Parathyroid adenoma (tissue), 2 donors: ENCODE measurements at regions not wholly inside any gene's neighbourhood (a gene's known extent, or its start where the extent isn't known, plus 50 kb on each side); places are given as distances from the start of the nearest gene placed in this dataset.
"Not testable (repeated sequence)": the region's sequence is repeated elsewhere in the genome, so short reads cannot be mapped to it uniquely, and the experiment has no call there.

Experiments
- H2AFZ ChIP-seq: fragments of 300-600 bp; sonication (generic); one replicate; pipeline ENCODE4 v1.7.0; 2017; ENCODE audit warnings: antibody characterized with exemption, mild to moderate bottlenecking
- H3K27ac ChIP-seq: fragments of 300-600 bp; sonication (generic); one replicate; pipeline ENCODE4 v1.7.0; 2017
- H3K27me3 ChIP-seq: fragments of 300-600 bp; sonication (generic); one replicate; pipeline ENCODE4 v1.7.0; 2017; ENCODE audit warnings: low read length; ENCODE audit not compliant: control insufficient read depth, insufficient read depth
- H3K36me3 ChIP-seq: fragments of 300-600 bp; sonication (generic); one replicate; pipeline ENCODE4 v1.7.0; 2017; ENCODE audit warnings: low read length; ENCODE audit not compliant: control insufficient read depth, insufficient read depth
- H3K4me1 ChIP-seq: fragments of 300-600 bp; sonication (generic); one replicate; pipeline ENCODE4 v1.7.0; 2017; ENCODE audit warnings: control low read depth
- H3K4me2 ChIP-seq: fragments of 300-600 bp; sonication (generic); one replicate; pipeline ENCODE4 v1.7.0; 2017; ENCODE audit warnings: low read length
- H3K4me3 ChIP-seq: fragments of 300-600 bp; sonication (generic); one replicate; pipeline ENCODE4 v1.7.0; 2017; ENCODE audit warnings: low read depth, low read length
- H3K79me2 ChIP-seq: fragments of 300-600 bp; sonication (generic); one replicate; pipeline ENCODE4 v1.7.0; 2017; ENCODE audit warnings: control low read depth
- H3K9ac ChIP-seq: fragments of 300-600 bp; sonication (generic); one replicate; pipeline ENCODE4 v1.7.0; 2017; ENCODE audit warnings: mild to moderate bottlenecking
- H3K9me3 ChIP-seq: fragments of 300-600 bp; sonication (generic); one replicate; pipeline ENCODE4 v1.7.0; 2017; ENCODE audit warnings: low read length; ENCODE audit not compliant: control insufficient read depth
- TF ChIP-seq, protein P1 (sequence below): fragments of 300-600 bp; sonication (generic); IDR thresholded peaks from one replicate; pipeline ENCODE4 v1.7.0; 2017; ENCODE audit warnings: antibody characterized with exemption, mild to moderate bottlenecking
- donor health status: primary hyperparathyroidism.

DNA sequence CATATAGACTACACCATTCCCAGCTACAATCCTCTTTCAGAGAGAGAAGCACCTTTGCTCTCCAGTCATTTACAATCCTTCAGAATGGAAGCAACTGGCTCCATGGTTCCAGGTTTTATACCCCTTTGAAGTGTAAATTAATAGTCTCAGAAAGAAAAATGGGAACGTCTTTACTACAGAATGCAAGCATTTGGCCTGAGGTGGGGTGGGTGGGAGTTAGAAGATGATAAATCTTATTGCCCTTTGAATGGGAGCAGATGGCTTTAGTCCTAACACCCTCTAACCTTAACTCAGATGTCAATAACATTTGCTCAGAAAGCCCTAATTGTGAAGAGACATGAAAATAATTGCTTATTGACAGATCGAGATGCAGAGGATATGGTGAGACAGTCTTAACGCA, 84.2 kb upstream of the KCNMA1 start:
- Histone ChIP-seq H3K4me1 (peaks cover 10% of the 10 kb centered on the region), H3K27ac (no peak overlapping the region)
- TF ChIP-seq, protein P1, sequence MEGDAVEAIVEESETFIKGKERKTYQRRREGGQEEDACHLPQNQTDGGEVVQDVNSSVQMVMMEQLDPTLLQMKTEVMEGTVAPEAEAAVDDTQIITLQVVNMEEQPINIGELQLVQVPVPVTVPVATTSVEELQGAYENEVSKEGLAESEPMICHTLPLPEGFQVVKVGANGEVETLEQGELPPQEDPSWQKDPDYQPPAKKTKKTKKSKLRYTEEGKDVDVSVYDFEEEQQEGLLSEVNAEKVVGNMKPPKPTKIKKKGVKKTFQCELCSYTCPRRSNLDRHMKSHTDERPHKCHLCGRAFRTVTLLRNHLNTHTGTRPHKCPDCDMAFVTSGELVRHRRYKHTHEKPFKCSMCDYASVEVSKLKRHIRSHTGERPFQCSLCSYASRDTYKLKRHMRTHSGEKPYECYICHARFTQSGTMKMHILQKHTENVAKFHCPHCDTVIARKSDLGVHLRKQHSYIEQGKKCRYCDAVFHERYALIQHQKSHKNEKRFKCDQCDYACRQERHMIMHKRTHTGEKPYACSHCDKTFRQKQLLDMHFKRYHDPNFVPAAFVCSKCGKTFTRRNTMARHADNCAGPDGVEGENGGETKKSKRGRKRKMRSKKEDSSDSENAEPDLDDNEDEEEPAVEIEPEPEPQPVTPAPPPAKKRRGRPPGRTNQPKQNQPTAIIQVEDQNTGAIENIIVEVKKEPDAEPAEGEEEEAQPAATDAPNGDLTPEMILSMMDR, result no peak

DNA sequence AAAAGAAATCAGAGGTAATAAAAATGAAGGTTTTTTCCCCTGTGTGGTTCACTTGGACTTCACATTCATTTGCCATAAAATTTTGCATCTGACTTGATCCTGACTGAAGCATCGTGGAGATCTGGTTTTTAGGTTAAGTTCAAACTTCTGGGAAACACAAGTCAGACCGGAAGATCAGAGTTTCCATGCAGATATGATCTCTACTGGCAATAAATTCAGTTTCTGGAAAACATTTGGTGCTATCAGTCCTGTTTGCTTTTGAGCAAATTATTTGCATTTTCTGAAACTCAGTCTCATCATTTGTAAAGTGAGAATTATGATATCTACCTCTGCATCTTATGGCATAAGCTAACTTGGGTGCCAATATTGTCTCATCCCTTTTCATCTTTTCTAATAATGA, 81.3 kb upstream of the KCNMA1 start:
- no peak overlapping the region for H2AFZ ChIP-seq
- no peaks in the 10 kb centered on the region for H3K27me3 ChIP-seq
- no peak overlapping the region for H3K27ac ChIP-seq
- no peaks in the 10 kb centered on the region for H3K79me2 ChIP-seq
- peaks cover 13% of the 10 kb centered on the region for H3K4me1 ChIP-seq
- no peaks in the 10 kb centered on the region for H3K9me3 ChIP-seq
- H3K4me2 ChIP-seq, result no peak overlapping the region
- TF ChIP-seq, protein P1, result no peak
- no peak overlapping the region for H3K4me3 ChIP-seq
- no peaks in the 10 kb centered on the region for H3K36me3 ChIP-seq
- H3K9ac ChIP-seq, result no peak overlapping the region

More for the DNA sequence above, 84.2 kb upstream of the KCNMA1 start:
- Histone ChIP-seq H3K9ac (no peak overlapping the region), H3K27me3 (no peaks in the 10 kb centered on the region), H3K9me3 (no peaks in the 10 kb centered on the region), H2AFZ (no peak overlapping the region), H3K36me3 (no peaks in the 10 kb centered on the region), H3K4me3 (no peak overlapping the region), H3K79me2 (no peaks in the 10 kb centered on the region), H3K4me2 (no peak overlapping the region)

DNA sequence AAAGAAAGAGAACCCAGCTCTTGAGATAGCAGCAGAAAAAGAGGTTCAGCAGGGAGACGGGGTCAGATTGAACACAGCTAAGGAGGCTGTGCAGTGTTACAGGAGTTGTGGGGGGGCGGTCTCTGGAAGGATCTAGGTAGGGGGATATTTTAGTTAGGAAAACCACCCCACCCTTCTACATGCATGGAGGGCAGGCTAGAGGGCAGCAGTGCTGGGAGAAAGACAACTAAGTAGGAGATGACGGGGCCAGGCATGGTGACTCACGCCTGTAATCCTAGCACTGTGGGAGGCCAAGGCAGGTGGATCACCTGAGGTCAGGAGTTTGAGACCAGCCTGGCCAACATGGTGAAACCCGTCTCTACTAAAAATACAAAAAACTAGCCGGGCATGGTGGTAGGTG, 80.7 kb upstream of the KCNMA1 start:
- H3K27ac ChIP-seq, H3K4me3 ChIP-seq, H3K9ac ChIP-seq, H3K79me2 ChIP-seq, H3K4me2 ChIP-seq, H2AFZ ChIP-seq, H3K36me3 ChIP-seq, H3K9me3 ChIP-seq, H3K27me3 ChIP-seq: not testable (repeated sequence)
- H3K4me1 ChIP-seq, result peaks cover 13% of the 10 kb centered on the region

DNA sequence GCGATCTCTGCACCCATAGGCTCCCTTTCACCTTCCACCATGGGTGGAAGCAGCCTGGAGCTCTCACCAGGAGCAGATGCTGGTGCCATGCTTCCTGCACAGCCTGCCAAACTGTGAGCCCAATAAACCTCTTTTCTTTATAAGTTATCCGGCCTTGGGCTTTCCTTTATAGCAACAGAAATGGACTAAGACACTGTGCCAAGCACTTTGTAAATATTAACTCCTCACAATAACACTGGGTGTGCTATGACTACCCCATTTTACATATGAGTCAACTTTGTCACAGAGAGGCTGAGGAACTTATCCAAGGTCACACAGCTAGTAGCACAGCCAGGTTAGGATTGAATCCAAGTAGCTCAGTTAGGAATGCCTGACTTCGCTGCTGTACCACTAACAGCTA, 79.7 kb upstream of the KCNMA1 start:
- Histone ChIP-seq H3K27ac (no peak overlapping the region), H3K4me1 (peaks cover 13% of the 10 kb centered on the region), H3K27me3 (no peaks in the 10 kb centered on the region), H3K9ac (no peak overlapping the region), H3K9me3 (no peaks in the 10 kb centered on the region), H3K4me2 (peak overlapping the region; percentile 33), H2AFZ (peak overlapping the region; percentile 8), H3K36me3 (no peaks in the 10 kb centered on the region), H3K4me3 (no peak overlapping the region), H3K79me2 (no peaks in the 10 kb centered on the region)
- TF ChIP-seq, protein P1, result no peak

DNA sequence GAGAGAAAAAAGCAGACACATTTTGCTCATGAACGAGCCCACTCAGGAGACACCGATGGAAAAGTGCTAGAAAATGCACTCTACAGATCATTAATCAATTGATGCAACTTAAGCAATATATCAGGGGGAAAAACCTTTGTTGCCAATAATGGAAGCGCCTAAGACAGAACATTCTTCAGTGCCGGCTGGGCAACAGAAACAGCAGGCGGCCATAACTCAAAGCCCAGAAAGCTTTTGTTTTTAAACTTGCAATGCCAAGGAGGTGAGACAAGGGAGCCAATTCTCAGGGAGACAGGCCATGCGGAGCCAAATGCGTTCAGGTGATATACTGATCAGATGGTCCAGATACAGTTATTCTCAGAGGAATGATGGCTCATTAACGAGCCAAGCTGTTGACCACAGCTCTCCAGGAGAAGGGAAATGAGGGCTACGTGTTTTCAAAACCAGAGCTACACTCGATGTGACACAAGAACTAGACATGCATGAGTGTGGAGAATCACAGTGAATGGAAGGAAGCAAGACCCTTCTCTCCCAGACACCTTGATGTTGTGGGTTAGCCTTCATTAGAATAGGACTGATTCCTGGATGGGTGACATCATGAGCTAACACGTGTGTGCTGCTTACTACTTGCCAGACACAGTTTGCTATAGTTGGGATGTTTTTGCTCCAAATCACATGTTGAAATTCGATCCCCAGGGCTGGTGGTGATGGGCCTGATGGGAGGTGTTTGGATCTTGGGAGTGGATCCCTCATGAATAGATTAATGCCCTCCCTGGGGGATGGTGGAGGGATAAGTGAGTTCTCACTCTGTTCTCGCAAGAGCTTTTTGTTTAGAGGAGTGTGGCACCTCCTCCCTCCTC, 79.1 kb upstream of the KCNMA1 start:
- no peak overlapping the region for H3K9ac ChIP-seq
- H3K27me3 ChIP-seq, result no peaks in the 10 kb centered on the region
- no peak overlapping the region for H3K4me3 ChIP-seq
- no peaks in the 10 kb centered on the region for H3K79me2 ChIP-seq
- H3K27ac ChIP-seq, result peak overlapping the region; percentile 57
- peak overlapping the region; percentile 8 for H2AFZ ChIP-seq
- H3K9me3 ChIP-seq, result no peaks in the 10 kb centered on the region
- H3K4me1 ChIP-seq, result peaks cover 13% of the 10 kb centered on the region
- no peaks in the 10 kb centered on the region for H3K36me3 ChIP-seq
- TF ChIP-seq, protein P1, result no peak
- peak overlapping the region; percentile 33 for H3K4me2 ChIP-seq
